ENCODE measurements at regions not wholly inside any gene's neighbourhood (a gene's known extent, or its start where the extent isn't known, plus 50 kb on each side); places are given as distances from the start of the nearest gene placed in this dataset.

DNA sequence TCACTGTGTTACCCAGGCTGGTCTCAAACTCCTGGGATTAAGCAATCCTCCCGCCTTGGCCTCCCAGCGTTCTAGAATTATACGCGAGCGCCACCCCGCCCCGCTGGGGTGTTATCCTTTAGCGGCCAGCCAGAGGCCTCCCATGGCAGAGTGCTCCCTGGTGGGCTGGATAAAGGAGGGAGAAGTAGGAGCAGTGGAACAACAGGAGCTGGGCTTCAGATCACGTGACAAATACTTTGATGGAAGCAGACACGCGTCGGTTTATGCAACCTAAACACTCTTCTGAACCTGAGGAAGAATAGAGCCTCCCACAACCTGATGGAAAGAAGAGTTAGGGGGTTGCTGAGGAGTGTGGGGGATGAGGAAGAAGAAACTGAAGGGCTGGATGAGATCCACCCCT lies 2114.0 kb downstream of the TP53TG3F start:
- intact Hi-C loops (cut with micrococcal nuclease): no loop called here
- DNase-seq (ENCODE audit: low read depth, low spot score) (no peak), ATAC-seq (no peak)
- no peak overlapping the region for H3K4me3 ChIP-seq (replicated peaks in 1 of 2; ENCODE audit: low read depth in 1 of 2, low read length in 2 of 2)
- no peaks in the 10 kb centered on the region for H4K20me1 ChIP-seq (ENCODE audit: insufficient read depth)
- ChIA-PET POLR2A (no interaction called here), CTCF (no interaction called here), RAD21 (ENCODE audit: low non-redundant PET in 1 of 2, low total read pairs in 2 of 2, uncharacterized antibody in 2 of 2, unreplicated experiment in 2 of 2) (no interaction called here)
- no peaks in the 10 kb centered on the region for H3K27me3 ChIP-seq (ENCODE audit: insufficient read depth, low read length)
- H3K9me3 ChIP-seq (ENCODE audit: control insufficient read depth in 1 of 2, insufficient read depth in 1 of 2, low read depth in 1 of 2, low read length in 2 of 2): no peaks in the 10 kb centered on the region
- no TSS peak for BruUV-seq (replicated peaks)
- H3K27ac ChIP-seq (ENCODE audit: low read depth, low read length): no peak overlapping the region
- no peak overlapping the region for H3K4me2 ChIP-seq (ENCODE audit: low read length)
- no peak for TF ChIP-seq CEBPB (IDR thresholded peaks at IDR 0.05; ENCODE audit: low read depth)
- TF ChIP-seq, protein P1, sequence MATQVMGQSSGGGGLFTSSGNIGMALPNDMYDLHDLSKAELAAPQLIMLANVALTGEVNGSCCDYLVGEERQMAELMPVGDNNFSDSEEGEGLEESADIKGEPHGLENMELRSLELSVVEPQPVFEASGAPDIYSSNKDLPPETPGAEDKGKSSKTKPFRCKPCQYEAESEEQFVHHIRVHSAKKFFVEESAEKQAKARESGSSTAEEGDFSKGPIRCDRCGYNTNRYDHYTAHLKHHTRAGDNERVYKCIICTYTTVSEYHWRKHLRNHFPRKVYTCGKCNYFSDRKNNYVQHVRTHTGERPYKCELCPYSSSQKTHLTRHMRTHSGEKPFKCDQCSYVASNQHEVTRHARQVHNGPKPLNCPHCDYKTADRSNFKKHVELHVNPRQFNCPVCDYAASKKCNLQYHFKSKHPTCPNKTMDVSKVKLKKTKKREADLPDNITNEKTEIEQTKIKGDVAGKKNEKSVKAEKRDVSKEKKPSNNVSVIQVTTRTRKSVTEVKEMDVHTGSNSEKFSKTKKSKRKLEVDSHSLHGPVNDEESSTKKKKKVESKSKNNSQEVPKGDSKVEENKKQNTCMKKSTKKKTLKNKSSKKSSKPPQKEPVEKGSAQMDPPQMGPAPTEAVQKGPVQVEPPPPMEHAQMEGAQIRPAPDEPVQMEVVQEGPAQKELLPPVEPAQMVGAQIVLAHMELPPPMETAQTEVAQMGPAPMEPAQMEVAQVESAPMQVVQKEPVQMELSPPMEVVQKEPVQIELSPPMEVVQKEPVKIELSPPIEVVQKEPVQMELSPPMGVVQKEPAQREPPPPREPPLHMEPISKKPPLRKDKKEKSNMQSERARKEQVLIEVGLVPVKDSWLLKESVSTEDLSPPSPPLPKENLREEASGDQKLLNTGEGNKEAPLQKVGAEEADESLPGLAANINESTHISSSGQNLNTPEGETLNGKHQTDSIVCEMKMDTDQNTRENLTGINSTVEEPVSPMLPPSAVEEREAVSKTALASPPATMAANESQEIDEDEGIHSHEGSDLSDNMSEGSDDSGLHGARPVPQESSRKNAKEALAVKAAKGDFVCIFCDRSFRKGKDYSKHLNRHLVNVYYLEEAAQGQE (IDR thresholded peaks at IDR 0.05; ENCODE audit: low read depth): no peak
- TF ChIP-seq EZH2 (IDR thresholded peaks at IDR 0.05): no peak
- TF ChIP-seq SIN3A (IDR thresholded peaks at IDR 0.05; ENCODE audit: low read depth): no peak
- no peak for TF ChIP-seq EGR1 (IDR thresholded peaks at IDR 0.05; ENCODE audit: low read depth)
- no peak for TF ChIP-seq ATF3 (IDR thresholded peaks at IDR 0.05)
- no peak overlapping the region for H2AFZ ChIP-seq (ENCODE audit: low read depth, low read length, poor library complexity, severe bottlenecking)
- H3K9ac ChIP-seq (ENCODE audit: low read length): no peak overlapping the region
- H3K4me1 ChIP-seq (ENCODE audit: control insufficient read depth in 1 of 2, insufficient read depth in 2 of 2, low read length in 2 of 2): no peaks in the 10 kb centered on the region
- no peaks in the 10 kb centered on the region for H3K79me2 ChIP-seq (ENCODE audit: insufficient read depth, low read length)
- H3K9me2 ChIP-seq (ENCODE audit: insufficient read depth): no peaks in the 10 kb centered on the region
- no peaks in the 10 kb centered on the region for H3K36me3 ChIP-seq (ENCODE audit: control insufficient read depth in 1 of 2, insufficient read depth in 2 of 2, low read length in 2 of 2)

GRCh38 chr16:35574011-35574410 lies 2114.6 kb downstream of the TP53TG3F start:
- Histone ChIP-seq H3K36me3 (ENCODE audit: control insufficient read depth in 1 of 2, insufficient read depth in 2 of 2, low read length in 2 of 2) (no peaks in the 10 kb centered on the region), H3K9me3 (ENCODE audit: control insufficient read depth in 1 of 2, insufficient read depth in 1 of 2, low read depth in 1 of 2, low read length in 2 of 2) (no peaks in the 10 kb centered on the region), H3K4me1 (ENCODE audit: control insufficient read depth in 1 of 2, insufficient read depth in 2 of 2, low read length in 2 of 2) (no peaks in the 10 kb centered on the region), H3K27ac (ENCODE audit: low read depth, low read length) (no peak overlapping the region), H3K79me2 (ENCODE audit: insufficient read depth, low read length) (no peaks in the 10 kb centered on the region), H3K4me3 (replicated peaks in 1 of 2; ENCODE audit: low read depth in 1 of 2, low read length in 2 of 2) (no peak overlapping the region), H4K20me1 (ENCODE audit: insufficient read depth) (no peaks in the 10 kb centered on the region), H3K9ac (ENCODE audit: low read length) (no peak overlapping the region), H3K4me2 (ENCODE audit: low read length) (no peak overlapping the region), H3K27me3 (ENCODE audit: insufficient read depth, low read length) (no peaks in the 10 kb centered on the region), H3K9me2 (ENCODE audit: insufficient read depth) (no peaks in the 10 kb centered on the region), H2AFZ (ENCODE audit: low read depth, low read length, poor library complexity, severe bottlenecking) (no peak overlapping the region)
- DNase-seq (ENCODE audit: low read depth, low spot score) (no peak), ATAC-seq (no peak)
- CTCF ChIA-PET: no interaction called here
- no TSS peak for BruUV-seq (replicated peaks)
- POLR2A ChIA-PET: no interaction called here
- RAD21 ChIA-PET (ENCODE audit: low non-redundant PET in 1 of 2, low total read pairs in 2 of 2, uncharacterized antibody in 2 of 2, unreplicated experiment in 2 of 2): no interaction called here
- intact Hi-C loops (cut with micrococcal nuclease): no loop called here
- TF ChIP-seq RAD21 (IDR thresholded peaks at IDR 0.05; ENCODE audit: low read depth) (no peak), JUND (IDR thresholded peaks at IDR 0.05) (no peak), ATF3 (IDR thresholded peaks at IDR 0.05) (no peak), YY1 (IDR thresholded peaks at IDR 0.05; ENCODE audit: extremely low read depth, insufficient replicate concordance, low read depth, low read length) (no peak), EZH2 (IDR thresholded peaks at IDR 0.05) (no peak), EGR1 (IDR thresholded peaks at IDR 0.05; ENCODE audit: low read depth) (no peak)
- TF ChIP-seq, protein P1 (IDR thresholded peaks at IDR 0.05; ENCODE audit: low read depth): no peak
- TF ChIP-seq, protein P2, sequence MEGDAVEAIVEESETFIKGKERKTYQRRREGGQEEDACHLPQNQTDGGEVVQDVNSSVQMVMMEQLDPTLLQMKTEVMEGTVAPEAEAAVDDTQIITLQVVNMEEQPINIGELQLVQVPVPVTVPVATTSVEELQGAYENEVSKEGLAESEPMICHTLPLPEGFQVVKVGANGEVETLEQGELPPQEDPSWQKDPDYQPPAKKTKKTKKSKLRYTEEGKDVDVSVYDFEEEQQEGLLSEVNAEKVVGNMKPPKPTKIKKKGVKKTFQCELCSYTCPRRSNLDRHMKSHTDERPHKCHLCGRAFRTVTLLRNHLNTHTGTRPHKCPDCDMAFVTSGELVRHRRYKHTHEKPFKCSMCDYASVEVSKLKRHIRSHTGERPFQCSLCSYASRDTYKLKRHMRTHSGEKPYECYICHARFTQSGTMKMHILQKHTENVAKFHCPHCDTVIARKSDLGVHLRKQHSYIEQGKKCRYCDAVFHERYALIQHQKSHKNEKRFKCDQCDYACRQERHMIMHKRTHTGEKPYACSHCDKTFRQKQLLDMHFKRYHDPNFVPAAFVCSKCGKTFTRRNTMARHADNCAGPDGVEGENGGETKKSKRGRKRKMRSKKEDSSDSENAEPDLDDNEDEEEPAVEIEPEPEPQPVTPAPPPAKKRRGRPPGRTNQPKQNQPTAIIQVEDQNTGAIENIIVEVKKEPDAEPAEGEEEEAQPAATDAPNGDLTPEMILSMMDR (IDR thresholded peaks at IDR 0.05 in 2 of 3, conservative IDR thresholded peaks at IDR 0.05 in 1 of 3; ENCODE audit: borderline replicate concordance in 1 of 3, insufficient read depth in 1 of 3, low read depth in 2 of 3, low read length in 2 of 3): no peak

All from HCT116 (cell line).